M059J (cell line): ENCODE measurements at regions not wholly inside any gene's neighbourhood (a gene's known extent, or its start where the extent isn't known, plus 50 kb on each side); places are given as distances from the start of the nearest gene placed in this dataset.

Experiments
- DNase-seq: peaks from one replicate; pipeline ENCODE4 v3.0.0-alpha.2; 2012; ENCODE audit warnings: low read depth

- DNase-seq: peak; percentile 36
These were observed 72.6 kb downstream of the TENT5C start for GRCh38 chr1:117678246-117678977.

DNA sequence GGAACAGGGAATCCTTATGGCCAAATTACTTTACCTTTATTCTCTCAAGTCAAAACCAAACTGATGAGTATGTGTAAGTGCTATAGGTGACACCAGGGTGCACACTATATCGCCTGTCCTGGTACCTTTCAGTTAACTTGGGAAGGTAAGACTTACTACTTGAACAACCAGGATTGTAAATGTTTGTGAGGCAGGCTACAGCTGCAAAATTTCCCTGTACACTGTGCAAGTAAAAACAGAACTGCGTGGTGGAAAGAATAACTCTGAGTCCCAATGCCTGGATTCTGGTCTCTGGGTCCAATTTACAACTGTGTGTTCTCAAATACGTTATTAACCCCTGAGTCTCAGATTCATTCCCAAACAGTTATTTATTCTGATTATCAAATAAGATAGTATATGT lies 73.5 kb downstream of the TENT5C start:
- no peak for DNase-seq

DNA sequence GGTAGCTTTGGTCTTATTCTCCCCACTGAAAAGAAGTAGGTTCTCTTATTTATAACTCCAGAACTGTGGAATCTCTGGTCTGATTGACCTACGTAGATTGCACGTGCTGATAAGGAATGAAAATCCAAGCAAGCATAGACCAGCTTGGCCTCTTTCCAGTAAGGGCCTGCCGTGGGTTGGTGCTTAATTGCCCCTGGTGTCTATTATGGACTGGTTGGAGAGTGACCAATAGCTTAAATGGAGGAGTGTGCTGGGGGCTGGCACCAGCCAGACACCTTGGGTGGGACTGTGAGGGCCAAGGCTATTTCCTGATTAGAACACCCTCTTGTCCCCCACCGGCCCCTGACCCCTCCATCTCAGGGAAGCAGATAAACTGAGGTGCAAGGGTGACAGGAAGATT lies 74.0 kb downstream of the TENT5C start:
- DNase-seq: no peak

- no peak for DNase-seq
These were observed 74.6 kb downstream of the TENT5C start for GRCh38 chr1:117680316-117681002.

DNA sequence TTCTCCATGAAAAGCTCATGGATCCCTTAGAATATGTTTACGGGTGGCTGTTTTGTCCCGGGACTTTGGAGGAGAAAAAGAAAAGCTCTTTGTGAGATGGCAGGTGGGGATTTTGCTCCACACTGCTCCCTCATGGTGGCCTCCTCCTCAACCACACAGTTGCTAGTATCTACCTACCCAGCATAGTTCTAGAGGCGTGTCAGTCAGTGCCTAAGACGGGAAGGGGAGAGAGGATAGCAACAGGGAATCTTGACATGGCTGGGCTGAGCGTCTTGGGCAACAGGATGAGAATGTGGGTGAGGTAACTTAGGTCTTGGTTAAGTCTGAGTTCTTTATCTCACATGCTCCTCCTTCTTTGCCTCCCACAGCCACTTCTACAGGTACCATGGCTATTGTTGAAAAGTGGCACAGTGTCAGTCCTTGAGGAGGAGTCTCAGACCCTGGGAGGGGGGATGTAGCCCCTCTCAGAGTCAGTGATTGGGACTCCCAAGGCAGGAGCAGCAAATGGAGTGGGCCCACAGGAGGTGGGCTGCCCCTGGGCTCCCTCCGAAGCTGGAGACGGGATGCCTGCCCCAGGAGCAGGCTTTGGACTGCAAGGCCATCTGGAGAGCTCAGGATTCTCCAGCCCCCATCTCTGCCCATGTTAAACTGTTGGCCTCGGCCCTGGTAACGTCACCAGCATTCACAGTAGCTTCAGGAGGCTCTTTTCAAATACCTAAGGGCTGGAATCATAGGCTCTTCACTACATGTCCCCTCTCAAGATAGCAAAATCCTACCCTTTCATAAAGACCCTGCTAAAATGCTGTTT lies 75.4 kb downstream of the TENT5C start:
- no peak for DNase-seq

GRCh38 chr1:117681901-117682250 lies 76.0 kb downstream of the TENT5C start:
- no peak for DNase-seq

DNA sequence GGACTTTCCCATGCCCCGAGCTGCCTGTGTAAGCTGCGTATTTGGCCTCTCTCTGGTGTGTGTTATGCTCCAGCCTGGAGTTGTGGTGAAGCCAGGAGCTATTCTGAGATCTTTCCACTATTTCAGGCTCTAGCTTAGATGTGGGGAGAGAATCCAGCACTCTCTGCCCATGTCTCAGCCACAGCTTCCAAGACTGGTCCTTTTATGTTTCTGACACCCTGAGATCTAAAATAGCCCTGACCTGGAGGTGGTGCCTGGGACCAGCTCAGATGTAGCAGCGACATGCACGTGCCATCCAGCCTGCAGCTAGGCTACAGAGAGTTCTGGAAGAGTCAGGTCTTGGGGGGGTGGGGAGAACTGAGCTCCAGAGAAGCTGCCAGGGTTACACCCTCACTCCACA lies 76.5 kb downstream of the TENT5C start:
- no peak for DNase-seq

- DNase-seq: peak; percentile 90
These were observed 77.9 kb downstream of the TENT5C start for GRCh38 chr1:117683571-117684285.

DNA sequence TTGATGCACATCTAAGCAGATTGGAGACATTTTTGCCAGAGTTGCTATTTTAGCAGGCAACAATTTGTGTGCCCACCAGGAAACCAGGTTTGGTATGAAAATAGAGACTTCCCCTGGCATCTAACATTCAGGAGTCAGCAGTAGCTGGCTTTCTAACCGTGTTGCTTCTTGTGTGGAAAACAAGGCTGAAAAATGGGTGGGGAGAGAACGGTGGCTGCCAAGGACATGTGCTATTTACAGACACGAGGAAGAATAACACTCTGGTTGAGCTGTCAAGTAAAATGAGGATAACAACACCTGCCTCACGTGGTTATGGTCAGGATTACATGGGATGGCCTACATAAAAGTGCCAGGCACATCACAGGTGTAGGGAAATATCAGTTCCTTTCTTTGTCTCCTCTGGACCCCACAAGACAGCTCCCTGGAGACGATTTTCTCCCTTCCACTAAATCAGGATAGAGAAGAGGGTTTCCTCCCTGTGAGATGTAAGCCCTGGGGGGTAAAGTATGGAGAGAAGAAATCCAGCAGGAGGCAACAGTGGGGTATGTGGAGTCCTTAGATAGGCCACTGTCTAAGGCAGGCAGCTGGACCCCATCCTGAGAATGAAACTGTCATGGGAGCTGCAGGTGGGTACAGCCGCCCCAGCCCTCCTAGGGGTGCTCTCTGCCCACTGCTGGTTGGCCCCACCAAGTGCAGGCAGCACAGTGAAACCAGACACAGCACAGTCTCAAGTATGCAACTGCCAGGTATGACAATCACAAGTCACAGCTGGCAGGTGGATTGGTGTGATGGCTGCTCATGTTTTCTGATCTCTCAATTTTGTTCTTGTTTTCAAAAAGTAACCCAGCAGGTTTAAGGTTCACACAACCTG lies 80.3 kb downstream of the TENT5C start:
- DNase-seq: no peak

DNA sequence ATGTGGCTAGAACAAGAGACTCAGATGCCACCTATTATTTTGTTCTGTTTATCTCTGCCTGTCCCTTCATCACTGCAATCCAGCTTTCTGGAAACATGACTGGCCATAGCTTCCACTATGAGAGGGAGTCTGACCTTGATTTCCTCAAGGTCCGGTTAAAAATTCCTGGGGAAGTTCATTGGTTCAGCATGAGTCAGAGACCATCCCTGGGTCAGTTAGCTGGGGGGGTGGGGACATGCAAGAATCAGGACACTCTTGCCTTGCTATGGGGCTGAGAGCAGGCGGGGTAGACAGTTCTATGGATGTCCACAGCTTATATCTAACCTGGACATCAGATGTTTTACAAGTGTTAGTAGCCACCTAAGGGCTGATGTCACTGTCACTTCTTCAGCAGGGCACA lies 81.1 kb downstream of the TENT5C start:
- peak; percentile 87 for DNase-seq

GRCh38 chr1:117689997-117690625 lies 84.3 kb downstream of the TENT5C start:
- no peak for DNase-seq

DNA sequence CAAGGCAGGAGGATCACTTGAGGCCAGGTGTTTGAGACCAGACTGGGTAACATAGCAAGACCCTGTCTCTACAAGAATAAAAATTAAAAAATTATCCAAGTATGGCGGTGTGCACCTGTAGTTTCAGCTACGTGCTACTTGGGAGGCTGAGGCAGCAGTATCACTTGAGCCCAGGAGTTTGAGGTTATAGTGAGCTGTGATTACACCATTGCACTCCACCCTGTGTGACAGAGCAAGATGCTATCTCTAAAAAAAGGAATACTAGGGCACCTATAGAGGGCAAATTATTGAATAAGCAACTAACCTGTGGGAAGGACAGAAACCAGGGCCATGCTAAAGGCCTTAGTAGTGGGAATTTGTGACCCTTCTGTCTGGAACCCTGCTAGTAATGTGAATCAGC lies 86.1 kb downstream of the TENT5C start:
- DNase-seq: no peak

DNA sequence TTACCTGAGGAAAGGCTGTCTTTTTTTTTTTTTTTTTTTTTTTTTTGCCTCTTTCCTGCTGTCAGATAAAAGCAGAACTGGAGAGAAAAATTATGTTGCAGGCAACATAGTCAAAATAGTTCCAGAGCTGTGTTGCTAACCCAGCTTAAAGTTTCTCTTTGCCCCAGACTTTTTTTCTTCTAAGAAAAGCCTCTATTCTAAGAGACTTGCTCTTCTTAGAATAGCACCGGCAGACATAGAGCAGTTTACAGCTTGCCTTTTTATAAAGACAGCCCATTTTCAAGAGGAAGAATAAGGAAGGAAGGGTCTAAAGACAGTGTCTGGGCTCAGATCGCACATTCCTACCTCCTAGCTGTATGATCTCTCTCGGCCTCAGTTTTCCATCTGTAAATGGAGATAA lies 88.7 kb downstream of the TENT5C start:
- no peak for DNase-seq

GRCh38 chr1:117695796-117696490 lies 90.1 kb downstream of the TENT5C start:
- DNase-seq: peak; percentile 92

- DNase-seq: no peak
These were observed 90.7 kb downstream of the TENT5C start for GRCh38 chr1:117696561-117696960.

GRCh38 chr1:117697220-117697781 lies 91.5 kb downstream of the TENT5C start:
- no peak for DNase-seq

DNA sequence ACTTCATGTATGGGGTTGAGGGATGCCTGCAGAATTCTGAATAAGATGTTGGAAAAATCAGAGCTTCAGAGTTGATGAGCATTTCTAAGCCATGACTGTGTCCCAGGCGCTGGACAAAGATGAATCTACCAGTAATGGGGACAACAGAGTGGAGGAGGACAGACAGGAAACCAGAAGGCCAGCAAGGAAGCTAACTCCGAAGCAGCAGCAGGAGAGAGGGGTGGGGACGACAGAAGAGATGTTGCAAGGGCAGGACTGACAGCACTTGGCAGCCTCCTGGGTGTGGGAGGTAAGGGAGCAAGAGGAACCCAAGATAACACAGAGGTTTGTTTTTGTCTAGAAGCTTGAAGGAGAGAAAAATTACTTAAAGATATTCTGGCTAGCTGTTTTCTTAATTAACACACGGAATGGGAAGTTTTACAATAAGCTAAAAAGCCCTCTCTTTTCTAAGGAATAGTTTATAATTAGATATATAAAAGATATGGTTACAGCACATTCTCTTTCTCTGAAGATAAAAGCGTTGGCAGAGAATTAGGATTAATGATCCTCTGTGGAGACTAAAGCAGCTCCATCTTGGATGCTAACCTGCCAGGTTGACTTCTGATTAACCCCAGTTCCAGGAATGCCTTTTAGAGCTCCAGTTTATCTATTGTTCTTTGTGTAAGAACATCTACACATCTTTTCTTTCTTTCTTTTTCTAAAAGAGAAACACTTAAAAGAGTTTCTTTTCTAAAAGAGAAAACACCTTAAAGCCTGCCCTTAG lies 92.7 kb downstream of the TENT5C start:
- no peak for DNase-seq

GRCh38 chr1:117699953-117700352 lies 94.1 kb downstream of the TENT5C start:
- DNase-seq: no peak

DNA sequence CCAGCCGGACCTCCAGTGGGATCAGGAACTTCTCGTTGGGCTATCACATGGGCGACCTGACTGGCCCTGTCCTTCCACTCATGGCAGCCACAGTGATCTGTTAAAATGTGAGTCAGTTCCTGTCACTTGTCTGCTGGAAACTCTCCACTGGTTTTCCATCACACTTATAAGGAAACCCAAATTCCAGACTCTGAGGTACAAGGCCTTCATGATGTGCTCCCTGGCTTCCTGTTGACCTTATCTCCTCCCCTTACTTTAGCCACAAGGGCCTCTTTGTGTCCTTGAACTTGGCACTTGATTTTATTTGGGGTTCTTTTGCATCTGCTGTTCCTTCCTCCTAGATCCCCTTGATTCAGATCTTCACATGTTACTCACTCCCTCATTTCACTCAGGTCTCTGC lies 96.8 kb downstream of the TENT5C start:
- DNase-seq: peak; percentile 71
